ENCODE measurements at regions not wholly inside any gene's neighbourhood (a gene's known extent, or its start where the extent isn't known, plus 50 kb on each side); places are given as distances from the start of the nearest gene placed in this dataset.

- TF ChIP-seq, protein P1, sequence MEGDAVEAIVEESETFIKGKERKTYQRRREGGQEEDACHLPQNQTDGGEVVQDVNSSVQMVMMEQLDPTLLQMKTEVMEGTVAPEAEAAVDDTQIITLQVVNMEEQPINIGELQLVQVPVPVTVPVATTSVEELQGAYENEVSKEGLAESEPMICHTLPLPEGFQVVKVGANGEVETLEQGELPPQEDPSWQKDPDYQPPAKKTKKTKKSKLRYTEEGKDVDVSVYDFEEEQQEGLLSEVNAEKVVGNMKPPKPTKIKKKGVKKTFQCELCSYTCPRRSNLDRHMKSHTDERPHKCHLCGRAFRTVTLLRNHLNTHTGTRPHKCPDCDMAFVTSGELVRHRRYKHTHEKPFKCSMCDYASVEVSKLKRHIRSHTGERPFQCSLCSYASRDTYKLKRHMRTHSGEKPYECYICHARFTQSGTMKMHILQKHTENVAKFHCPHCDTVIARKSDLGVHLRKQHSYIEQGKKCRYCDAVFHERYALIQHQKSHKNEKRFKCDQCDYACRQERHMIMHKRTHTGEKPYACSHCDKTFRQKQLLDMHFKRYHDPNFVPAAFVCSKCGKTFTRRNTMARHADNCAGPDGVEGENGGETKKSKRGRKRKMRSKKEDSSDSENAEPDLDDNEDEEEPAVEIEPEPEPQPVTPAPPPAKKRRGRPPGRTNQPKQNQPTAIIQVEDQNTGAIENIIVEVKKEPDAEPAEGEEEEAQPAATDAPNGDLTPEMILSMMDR (optimal IDR thresholded peaks at IDR 0.05 in 1 of 3, IDR thresholded peaks at IDR 0.05 in 1 of 3, conservative IDR thresholded peaks at IDR 0.05 in 1 of 3; ENCODE audit: extremely low read depth in 1 of 3, insufficient read depth in 2 of 3, low read length in 3 of 3) = no peak
- no peak for TF ChIP-seq EZH2 (IDR thresholded peaks at IDR 0.05; ENCODE audit: low read length)
Observed at GRCh38 chr13:74629985-74630384, 495.8 kb upstream of the KLF12 start.
